ENCODE measurements at regions not wholly inside any gene's neighbourhood (a gene's known extent, or its start where the extent isn't known, plus 50 kb on each side); places are given as distances from the start of the nearest gene placed in this dataset.
"Not testable (repeated sequence)": the region's sequence is repeated elsewhere in the genome, so short reads cannot be mapped to it uniquely, and the experiment has no call there.

DNA sequence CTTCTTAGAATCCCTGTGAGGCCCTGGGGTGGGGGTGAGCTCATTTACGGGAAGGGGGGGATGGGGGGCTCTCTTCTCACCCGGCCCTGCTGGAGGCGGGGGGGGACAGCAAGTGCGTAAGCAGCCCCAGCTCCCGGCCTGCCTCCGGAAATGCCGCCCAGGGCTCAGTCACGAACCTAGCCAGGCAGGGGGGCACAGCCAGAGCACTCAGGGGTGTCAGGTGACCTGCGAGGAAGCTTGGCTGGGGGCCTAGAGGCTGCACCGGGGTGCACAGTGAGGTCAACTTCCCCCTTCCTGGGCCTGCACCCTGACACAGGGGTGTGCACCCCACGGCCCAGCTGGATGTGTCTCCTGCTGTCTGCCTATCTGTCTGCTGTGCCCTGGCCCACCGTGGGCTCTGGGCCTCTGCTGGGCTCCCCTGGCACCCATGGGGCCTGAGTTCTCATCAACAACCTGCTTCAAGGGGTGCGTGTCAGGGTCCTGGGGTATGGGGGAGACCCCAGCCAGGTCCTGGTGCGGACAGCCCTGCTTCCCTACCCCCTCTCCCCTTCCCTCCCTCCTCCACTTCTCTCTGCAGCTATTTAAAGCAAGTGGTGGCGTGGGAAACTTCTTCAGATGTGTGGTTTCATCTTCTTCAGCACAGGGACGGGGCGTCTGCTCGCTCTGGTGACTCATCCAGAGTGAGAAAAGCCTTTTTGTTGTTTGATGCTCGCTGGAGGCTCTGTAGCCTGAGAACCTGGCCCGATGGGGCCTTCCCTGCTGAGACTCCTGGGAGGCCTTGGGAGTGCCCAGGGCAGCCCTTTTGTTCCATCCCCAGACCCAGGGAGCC lies 92.5 kb upstream of the RUNX3 start:
- DNase-seq (ENCODE audit: low read depth) = no peak

GRCh38 chr1:25021591-25022215 lies 91.6 kb upstream of the RUNX3 start:
- DNase-seq (ENCODE audit: low read depth) = no peak

- DNase-seq (ENCODE audit: low read depth) = no peak
Observed at GRCh38 chr1:25020851-25021590, 90.9 kb upstream of the RUNX3 start.

- DNase-seq (ENCODE audit: low read depth) = no peak
Observed at GRCh38 chr1:25020173-25020845, 90.2 kb upstream of the RUNX3 start.

- no peak for DNase-seq (ENCODE audit: low read depth)
Observed at GRCh38 chr1:25019337-25020172, 89.5 kb upstream of the RUNX3 start.

DNA sequence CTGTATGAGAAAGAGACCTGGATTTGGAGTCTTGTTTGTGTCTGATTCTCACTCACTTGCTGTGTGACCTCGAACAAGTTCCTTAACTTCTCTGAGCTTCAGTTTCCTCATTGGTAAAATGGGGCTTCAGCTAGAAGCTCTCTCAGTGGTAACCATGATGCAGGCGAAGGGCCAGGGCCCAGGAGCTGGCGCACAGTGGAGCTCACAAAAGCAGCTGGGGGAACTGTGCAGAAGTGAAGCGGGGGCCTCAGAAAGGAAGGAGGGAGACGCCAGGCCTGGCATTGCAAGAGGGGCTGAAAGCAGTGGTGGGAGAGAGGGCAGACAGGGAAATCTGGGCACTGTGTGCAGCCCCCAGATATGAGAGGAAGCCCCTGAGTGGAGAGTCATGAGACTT lies 88.9 kb upstream of the RUNX3 start:
- DNase-seq (ENCODE audit: low read depth) = no peak

DNA sequence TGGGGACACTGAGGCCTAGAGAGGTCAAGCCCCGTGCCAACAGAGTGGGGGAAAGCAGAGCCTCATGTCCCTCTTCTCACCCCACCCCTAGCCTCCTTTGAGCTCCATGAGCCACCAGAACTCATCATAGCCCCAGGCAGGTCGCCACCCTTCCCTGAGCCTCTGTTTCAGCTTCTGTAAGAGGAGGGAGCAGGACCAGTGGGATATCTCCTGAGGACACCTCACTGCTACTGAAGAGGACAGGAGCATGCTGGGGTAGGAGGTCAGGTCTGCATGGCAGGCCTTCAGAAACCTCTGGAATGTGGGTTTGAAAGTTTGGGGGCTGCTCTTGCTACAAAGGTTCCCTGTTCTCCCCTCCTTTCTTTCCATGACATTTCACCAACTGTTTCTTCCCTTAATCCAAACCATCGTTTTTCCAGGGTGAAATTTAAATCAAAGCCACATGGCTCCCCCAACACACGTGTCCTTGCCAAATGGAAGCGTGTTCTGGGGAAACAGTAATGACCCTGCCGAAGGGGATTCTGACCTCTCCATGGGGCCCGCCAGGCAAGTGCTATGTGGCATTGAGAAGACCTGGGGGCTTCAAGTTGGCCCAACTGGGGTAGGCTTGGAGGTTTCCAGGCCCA lies 88.1 kb upstream of the RUNX3 start:
- no peak for DNase-seq (ENCODE audit: low read depth)

- no peak for DNase-seq (ENCODE audit: low read depth)
Observed at GRCh38 chr1:25017436-25018109, 87.5 kb upstream of the RUNX3 start.

DNA sequence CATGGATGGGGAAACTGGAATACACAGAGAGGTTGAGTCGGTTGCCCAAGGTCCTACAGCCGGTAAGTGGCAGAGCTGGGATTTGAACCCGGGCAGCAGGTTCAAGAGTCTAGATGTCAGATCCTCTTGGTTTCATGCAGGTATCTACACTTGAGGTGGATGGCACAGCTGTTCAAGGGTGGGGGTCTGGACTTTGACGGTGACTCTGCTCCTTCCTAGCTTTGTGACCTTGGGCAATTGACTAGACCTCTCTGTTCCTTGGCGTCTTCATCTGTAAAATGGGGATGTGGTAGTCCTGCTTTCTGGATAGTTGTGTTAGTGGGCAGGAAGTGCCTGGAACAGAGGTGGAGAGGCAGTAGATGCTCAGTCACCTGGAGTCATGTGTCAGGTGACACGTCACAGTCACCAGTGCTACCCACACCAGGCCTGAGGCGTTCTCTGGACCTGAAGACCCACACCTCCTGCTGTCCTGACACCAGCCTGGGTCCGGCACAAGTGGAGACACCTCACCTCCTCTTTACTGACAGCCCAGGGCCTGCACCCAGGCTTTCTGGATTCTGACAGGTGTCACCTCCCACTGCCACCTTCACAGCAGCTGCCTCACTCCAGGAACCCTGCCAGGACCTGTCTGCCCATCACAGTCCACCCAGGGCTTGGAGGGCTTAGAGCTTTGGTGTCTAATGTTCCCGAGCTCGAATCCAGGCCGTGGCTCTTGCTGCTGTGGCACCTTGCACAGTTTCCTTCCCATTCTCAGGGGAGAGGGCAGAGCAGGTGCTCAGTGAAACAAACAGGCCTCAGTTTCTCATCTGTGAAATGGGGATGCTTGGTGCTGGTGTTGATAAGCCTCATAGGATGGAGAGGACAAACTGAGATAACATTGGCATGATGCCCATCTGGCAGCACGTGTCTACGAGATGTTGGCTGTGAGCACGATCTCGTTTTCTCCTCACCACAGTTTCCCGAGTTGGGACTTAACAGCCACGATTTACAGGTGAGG lies 83.2 kb upstream of the RUNX3 start:
- DNase-seq (ENCODE audit: low read depth) = no peak

DNA sequence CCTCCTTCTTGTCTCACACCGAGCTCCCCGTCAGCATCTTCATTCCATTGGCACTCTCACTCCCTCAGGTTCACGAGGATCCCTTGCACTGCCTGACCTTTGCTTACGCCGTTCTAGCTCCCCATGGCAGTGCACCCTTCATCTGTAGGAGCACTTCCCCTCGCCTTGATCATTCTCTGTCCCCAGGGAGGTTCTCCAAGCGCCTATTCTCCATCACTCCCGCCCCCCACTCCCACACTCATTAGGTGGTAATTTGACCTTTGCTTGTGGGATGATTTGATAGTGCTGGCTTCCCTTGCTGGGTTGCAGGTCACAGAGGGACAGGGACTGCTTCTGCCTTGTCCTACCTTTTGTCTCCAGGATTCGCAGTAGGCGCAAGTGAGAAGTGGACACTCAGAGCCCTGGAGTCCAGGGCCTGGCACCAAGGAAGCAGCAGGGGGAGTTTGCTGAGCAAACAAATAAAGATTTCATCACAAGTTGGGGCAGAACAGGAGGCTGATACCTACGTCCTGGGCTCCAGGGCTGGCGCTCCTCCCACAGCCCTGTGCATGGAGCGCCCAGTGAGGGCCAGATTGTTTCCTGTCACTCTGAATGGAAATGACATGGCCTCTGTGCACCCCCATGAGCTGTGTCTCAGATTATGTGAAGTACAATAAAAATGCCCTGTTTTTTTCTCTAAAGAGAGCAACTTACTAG lies 82.0 kb upstream of the RUNX3 start:
- no peak for DNase-seq (ENCODE audit: low read depth)

DNA sequence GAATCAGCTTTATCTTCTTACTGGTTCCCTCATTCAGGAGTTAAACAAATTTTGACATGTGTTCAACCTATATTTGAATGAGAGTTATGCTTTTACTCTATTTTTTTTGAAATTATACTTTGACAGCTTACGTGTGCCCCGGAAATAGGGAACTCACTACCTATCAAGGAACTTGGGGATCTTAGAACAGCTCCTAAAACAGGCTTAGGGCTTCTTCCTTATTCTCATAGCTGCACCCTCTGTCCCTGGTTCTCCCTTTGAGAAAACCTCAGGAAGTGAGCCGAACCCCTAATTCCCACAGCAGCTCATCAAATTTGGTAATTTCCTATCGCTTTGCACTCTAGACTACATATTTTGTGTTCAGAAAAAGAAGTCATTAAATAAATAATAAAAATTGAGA lies 81.2 kb upstream of the RUNX3 start:
- no peak for DNase-seq (ENCODE audit: low read depth)

- no peak for DNase-seq (ENCODE audit: low read depth)
Observed at GRCh38 chr1:25009671-25010262, 79.7 kb upstream of the RUNX3 start.

- no peak for DNase-seq (ENCODE audit: low read depth)
Observed at GRCh38 chr1:25008192-25008485, 78.1 kb upstream of the RUNX3 start.

GRCh38 chr1:25007390-25008191 lies 77.5 kb upstream of the RUNX3 start:
- not testable (repeated sequence) for DNase-seq (ENCODE audit: low read depth)

GRCh38 chr1:25006770-25007169 lies 76.7 kb upstream of the RUNX3 start:
- no peak for DNase-seq (ENCODE audit: low read depth)

- DNase-seq (ENCODE audit: low read depth) = no peak
Observed at GRCh38 chr1:25004355-25004754, 74.3 kb upstream of the RUNX3 start.

DNA sequence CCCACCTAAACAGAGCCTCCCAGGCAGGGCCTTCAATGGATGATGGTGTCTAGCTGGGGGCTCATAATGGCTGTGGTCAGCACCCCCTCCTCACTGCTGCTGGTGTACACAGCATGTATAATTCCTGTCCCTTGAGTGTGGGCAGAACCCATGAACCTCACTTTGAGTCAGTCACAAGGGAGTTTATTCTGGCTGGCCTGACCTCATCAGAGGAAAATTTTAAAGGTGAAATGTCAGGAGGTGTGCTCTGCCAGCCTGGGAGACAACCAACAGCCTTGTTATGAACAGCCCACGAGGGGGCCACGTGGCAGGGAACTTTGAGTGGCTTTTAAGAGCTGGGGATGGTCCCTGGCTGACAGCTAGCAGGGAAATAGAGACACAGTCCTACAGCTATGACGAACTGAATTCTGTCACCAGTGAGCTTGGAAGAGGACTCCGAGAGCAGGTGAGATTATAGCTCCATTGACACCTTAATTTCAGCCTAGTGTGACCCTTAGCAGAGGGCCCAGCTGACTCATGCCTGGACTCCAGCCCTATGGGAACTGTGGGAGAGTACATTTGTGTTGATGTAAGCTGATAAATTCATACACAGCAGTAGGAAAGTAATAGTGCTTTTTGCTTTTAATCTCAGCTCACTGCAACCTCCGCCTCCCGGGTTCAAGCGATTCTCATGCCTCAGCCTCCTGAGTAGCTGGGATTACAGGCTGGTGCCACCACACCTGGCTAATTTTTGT lies 73.5 kb upstream of the RUNX3 start:
- DNase-seq (ENCODE audit: low read depth) = no peak

Data from CMK (cell line).